ENCODE measurements at regions not wholly inside any gene's neighbourhood (a gene's known extent, or its start where the extent isn't known, plus 50 kb on each side); places are given as distances from the start of the nearest gene placed in this dataset.

DNA sequence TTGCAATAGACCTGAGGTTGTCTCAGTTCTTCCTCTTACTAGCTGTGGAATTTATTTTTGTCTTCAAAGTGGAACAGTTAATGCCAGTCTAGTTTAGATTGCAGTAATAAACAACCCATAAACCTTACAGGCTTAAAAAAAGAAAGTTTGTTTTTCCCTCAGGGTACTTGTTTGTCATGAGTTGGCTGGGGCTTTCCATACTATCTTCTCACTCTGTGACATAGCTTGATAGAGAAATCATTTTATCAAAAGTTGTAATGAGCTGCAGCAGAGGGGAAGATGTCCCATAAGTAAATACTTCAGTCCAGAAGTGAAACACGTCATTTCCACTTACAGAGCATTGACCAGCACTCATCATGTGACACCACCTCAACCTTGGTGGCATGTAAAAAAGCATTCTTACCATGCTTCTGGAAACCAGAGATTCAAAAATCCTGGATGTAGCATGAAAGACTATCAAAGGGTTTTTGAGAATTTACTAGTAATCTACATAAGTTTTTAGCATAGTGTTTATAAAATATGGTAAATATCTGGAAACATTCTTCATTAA, 62.8 kb upstream of the COL11A1 start:
- intact Hi-C loops (cut with micrococcal nuclease; ENCODE audit: unreplicated experiment): no loop called here
- H3K9me3 Mint-ChIP-seq (ENCODE audit: low read depth, unreplicated experiment): peaks cover 11% of the 10 kb centered on the region
- CTCF ChIA-PET: no interaction called here
- DNase-seq: no peak
- no peaks in the 10 kb centered on the region for H3K36me3 Mint-ChIP-seq (ENCODE audit: insufficient read depth, unreplicated experiment)
- H3K27me3 Mint-ChIP-seq (ENCODE audit: unreplicated experiment): no peaks in the 10 kb centered on the region
- H3K4me1 Mint-ChIP-seq (ENCODE audit: low read depth, unreplicated experiment): no peaks in the 10 kb centered on the region
- H3K27ac Mint-ChIP-seq (ENCODE audit: unreplicated experiment): no peak overlapping the region
- TF ChIP-seq, protein P1, sequence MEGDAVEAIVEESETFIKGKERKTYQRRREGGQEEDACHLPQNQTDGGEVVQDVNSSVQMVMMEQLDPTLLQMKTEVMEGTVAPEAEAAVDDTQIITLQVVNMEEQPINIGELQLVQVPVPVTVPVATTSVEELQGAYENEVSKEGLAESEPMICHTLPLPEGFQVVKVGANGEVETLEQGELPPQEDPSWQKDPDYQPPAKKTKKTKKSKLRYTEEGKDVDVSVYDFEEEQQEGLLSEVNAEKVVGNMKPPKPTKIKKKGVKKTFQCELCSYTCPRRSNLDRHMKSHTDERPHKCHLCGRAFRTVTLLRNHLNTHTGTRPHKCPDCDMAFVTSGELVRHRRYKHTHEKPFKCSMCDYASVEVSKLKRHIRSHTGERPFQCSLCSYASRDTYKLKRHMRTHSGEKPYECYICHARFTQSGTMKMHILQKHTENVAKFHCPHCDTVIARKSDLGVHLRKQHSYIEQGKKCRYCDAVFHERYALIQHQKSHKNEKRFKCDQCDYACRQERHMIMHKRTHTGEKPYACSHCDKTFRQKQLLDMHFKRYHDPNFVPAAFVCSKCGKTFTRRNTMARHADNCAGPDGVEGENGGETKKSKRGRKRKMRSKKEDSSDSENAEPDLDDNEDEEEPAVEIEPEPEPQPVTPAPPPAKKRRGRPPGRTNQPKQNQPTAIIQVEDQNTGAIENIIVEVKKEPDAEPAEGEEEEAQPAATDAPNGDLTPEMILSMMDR (IDR thresholded peaks at IDR 0.05; ENCODE audit: unreplicated experiment): no peak
- no peak overlapping the region for H3K4me3 Mint-ChIP-seq (ENCODE audit: low read depth, unreplicated experiment)
- BruUV-seq (replicated peaks): no TSS peak

DNA sequence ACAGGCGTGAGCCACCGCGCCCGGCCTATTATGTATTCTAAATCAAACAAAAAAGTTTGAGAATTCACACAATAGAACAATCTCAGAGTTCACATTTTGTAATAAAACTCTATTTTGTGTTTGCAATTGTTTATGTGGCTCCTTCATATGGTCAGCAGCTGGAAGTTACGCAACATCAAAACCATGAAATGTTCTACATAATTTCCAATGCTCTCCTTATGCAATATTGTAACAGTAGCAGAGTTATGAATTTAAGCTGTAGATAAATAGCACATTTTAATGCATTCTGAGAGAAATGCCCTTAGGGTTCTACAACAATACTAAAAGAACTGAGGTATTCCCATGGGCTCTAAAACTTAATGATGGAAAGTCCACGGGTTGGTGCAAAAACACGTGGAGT, 62.3 kb upstream of the COL11A1 start:
- H3K4me3 Mint-ChIP-seq (ENCODE audit: low read depth, unreplicated experiment): no peak overlapping the region
- H3K27ac Mint-ChIP-seq (ENCODE audit: unreplicated experiment): no peak overlapping the region
- DNase-seq: no peak
- H3K27me3 Mint-ChIP-seq (ENCODE audit: unreplicated experiment): no peaks in the 10 kb centered on the region
- no peaks in the 10 kb centered on the region for H3K4me1 Mint-ChIP-seq (ENCODE audit: low read depth, unreplicated experiment)
- H3K36me3 Mint-ChIP-seq (ENCODE audit: insufficient read depth, unreplicated experiment): no peaks in the 10 kb centered on the region
- CTCF ChIA-PET: no interaction called here
- intact Hi-C loops (cut with micrococcal nuclease; ENCODE audit: unreplicated experiment): no loop called here
- TF ChIP-seq, protein P1 (IDR thresholded peaks at IDR 0.05; ENCODE audit: unreplicated experiment): no peak
- no TSS peak for BruUV-seq (replicated peaks)
- H3K9me3 Mint-ChIP-seq (ENCODE audit: low read depth, unreplicated experiment): peaks cover 15% of the 10 kb centered on the region

DNA sequence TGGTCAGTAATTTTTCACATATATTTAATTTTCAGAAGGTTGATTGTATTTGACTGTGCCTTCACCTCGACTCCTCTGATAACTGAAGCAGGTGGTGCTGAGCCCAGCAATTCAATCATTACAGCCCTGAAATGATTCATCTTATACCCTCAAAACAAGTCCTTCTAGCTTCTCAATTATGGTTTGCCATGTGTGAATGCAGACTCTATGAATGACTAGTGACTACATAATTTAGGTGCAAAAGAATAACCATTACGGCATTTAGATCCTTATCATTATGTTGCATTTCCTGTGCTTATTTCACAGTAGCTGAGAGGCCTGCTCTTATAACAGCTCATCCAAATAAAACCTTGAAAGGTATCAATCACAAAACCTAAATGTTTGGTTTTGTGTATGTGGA, 54.0 kb upstream of the COL11A1 start:
- Mint-ChIP-seq H3K36me3 (ENCODE audit: insufficient read depth, unreplicated experiment) (no peaks in the 10 kb centered on the region), H3K27me3 (ENCODE audit: unreplicated experiment) (no peaks in the 10 kb centered on the region), H3K27ac (ENCODE audit: unreplicated experiment) (no peak overlapping the region), H3K4me3 (ENCODE audit: low read depth, unreplicated experiment) (no peak overlapping the region), H3K9me3 (ENCODE audit: low read depth, unreplicated experiment) (peaks cover 11% of the 10 kb centered on the region), H3K4me1 (ENCODE audit: low read depth, unreplicated experiment) (no peaks in the 10 kb centered on the region)
- no TSS peak for BruUV-seq (replicated peaks)
- TF ChIP-seq, protein P1 (IDR thresholded peaks at IDR 0.05; ENCODE audit: unreplicated experiment): no peak
- intact Hi-C loops (cut with micrococcal nuclease; ENCODE audit: unreplicated experiment): no loop called here
- CTCF ChIA-PET: no interaction called here
- DNase-seq: no peak

DNA sequence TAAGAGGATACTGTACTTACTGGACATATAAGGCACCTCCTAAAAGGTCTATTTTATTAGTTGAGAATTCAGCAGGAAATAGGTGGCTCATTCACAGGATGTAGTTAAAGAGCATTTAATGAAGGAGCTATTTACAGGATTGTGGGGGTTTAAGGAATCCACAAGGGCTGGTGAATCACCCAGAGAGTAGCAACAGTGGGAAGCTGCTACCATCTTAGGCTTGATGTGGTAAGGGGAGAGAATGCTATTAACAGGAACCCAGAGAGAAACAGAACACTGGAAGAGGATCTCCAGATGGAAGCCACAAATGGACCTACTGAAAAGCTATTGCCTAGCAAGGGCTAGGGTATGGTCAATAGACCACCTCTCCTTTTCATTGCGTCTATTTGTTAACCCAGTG, 52.0 kb upstream of the COL11A1 start:
- intact Hi-C loops (cut with micrococcal nuclease; ENCODE audit: unreplicated experiment): no loop called here
- Mint-ChIP-seq H3K4me1 (ENCODE audit: low read depth, unreplicated experiment) (no peaks in the 10 kb centered on the region), H3K9me3 (ENCODE audit: low read depth, unreplicated experiment) (no peaks in the 10 kb centered on the region), H3K27ac (ENCODE audit: unreplicated experiment) (no peak overlapping the region), H3K27me3 (ENCODE audit: unreplicated experiment) (no peaks in the 10 kb centered on the region), H3K36me3 (ENCODE audit: insufficient read depth, unreplicated experiment) (no peaks in the 10 kb centered on the region), H3K4me3 (ENCODE audit: low read depth, unreplicated experiment) (no peak overlapping the region)
- CTCF ChIA-PET: no interaction called here
- BruUV-seq (replicated peaks): no TSS peak
- no peak for DNase-seq
- TF ChIP-seq, protein P1 (IDR thresholded peaks at IDR 0.05; ENCODE audit: unreplicated experiment): no peak
